IMR-90 (cell line): ENCODE measurements at regions not wholly inside any gene's neighbourhood (a gene's known extent, or its start where the extent isn't known, plus 50 kb on each side); places are given as distances from the start of the nearest gene placed in this dataset.

Experiments used
- ATAC-seq: fragments of 200-7000 bp; cut with Tn5 transposase; 2 replicates; pipeline ENCODE4 v1.9.1; 2020; ENCODE audit warnings: low read depth, mild to moderate bottlenecking, moderate library complexity
- BruUV-seq: library from RNA; stranded (reverse); fragments of 400-500 nt; replicated peaks from 2 replicates; lab custom pipeline; 2021; lab: Mats Ljungman, UMichigan
- CTCF ChIA-PET: fragments of 300-600 bp; formaldehyde crosslinking; extraction: SDS; loops from one replicate; lab custom pipeline; 2021; ENCODE audit warnings: antibody characterized with exemption; lab: Yijun Ruan, JAX
- POLR2A ChIA-PET: fragments of 300-600 bp; sonication (Branson Sonifier 250); formaldehyde crosslinking; loops from one replicate; lab custom pipeline; 2022; ENCODE audit warnings: antibody characterized with exemption; ENCODE audit not compliant: unreplicated experiment; lab: Charles Lee
- DNase-seq: peaks from one replicate; pipeline ENCODE4 v3.0.0; 2013
- H2AFZ ChIP-seq: replicated peaks from 2 replicates; pipeline ENCODE3; 2013; ENCODE audit warnings: low read length, mild to moderate bottlenecking; ENCODE audit not compliant: poor library complexity
- H2AK5ac ChIP-seq: 2 replicates; pipeline ENCODE4 v1.6.1; 2013; ENCODE audit warnings: low read depth, low read length, inconsistent platforms
- H2AK9ac ChIP-seq: replicated peaks from 2 replicates; pipeline ENCODE3; 2013; ENCODE audit warnings: mild to moderate bottlenecking, low read depth, low read length, moderate library complexity; ENCODE audit not compliant: poor library complexity
- H2BK120ac ChIP-seq: 2 replicates; pipeline ENCODE4 v1.6.1; 2013; ENCODE audit warnings: low read depth, low read length, inconsistent platforms
- H2BK15ac ChIP-seq: 3 replicates; pipeline ENCODE4 v1.6.1; 2013; ENCODE audit warnings: low read depth, low read length, inconsistent platforms
- H2BK20ac ChIP-seq: 2 replicates; pipeline ENCODE4 v1.6.1; 2013; ENCODE audit warnings: low read depth, mild to moderate bottlenecking, inconsistent platforms, low read length, moderate library complexity
- H2BK5ac ChIP-seq: 2 replicates; pipeline ENCODE4 v1.6.1; 2013; ENCODE audit warnings: mild to moderate bottlenecking, low read depth, low read length, inconsistent platforms; ENCODE audit not compliant: poor library complexity, severe bottlenecking
- H3K14ac ChIP-seq: replicated peaks from 2 replicates; pipeline ENCODE4 v1.6.1; 2013; ENCODE audit warnings: low read depth, low read length, inconsistent platforms
- H3K18ac ChIP-seq: 2 replicates; pipeline ENCODE4 v1.6.1; 2013; ENCODE audit warnings: low read depth, low read length, control low read depth
- H3K23ac ChIP-seq: 2 replicates; pipeline ENCODE4 v1.6.1; 2013; ENCODE audit warnings: low read depth, low read length, inconsistent platforms
- H3K27ac ChIP-seq: 2 replicates; pipeline ENCODE4 v1.5.1; 2013; ENCODE audit warnings: mild to moderate bottlenecking, control low read depth, low read length; ENCODE audit not compliant: insufficient read depth
- H3K27me3 ChIP-seq: 2 replicates; pipeline ENCODE4 v1.6.1; 2013; ENCODE audit warnings: low read length; ENCODE audit not compliant: control insufficient read depth, insufficient read depth
- H3K36me3 ChIP-seq: 2 replicates; pipeline ENCODE4 v1.6.1; 2013; ENCODE audit warnings: low read length, mixed read lengths; ENCODE audit not compliant: control insufficient read depth, insufficient read depth
- H3K4ac ChIP-seq: 2 replicates; pipeline ENCODE4 v1.6.1; 2013; ENCODE audit warnings: low read depth, low read length, inconsistent platforms
- H3K4me1 ChIP-seq: 2 replicates; pipeline ENCODE4 v1.6.1; 2013; ENCODE audit warnings: low read length, mixed read lengths; ENCODE audit not compliant: control insufficient read depth, insufficient read depth
- H3K4me2 ChIP-seq: 2 replicates; pipeline ENCODE4 v1.6.1; 2013; ENCODE audit warnings: low read depth, mild to moderate bottlenecking, control low read depth, low read length, moderate library complexity
- H3K4me3 ChIP-seq: 2 replicates; pipeline ENCODE4 v1.5.1; 2013; ENCODE audit warnings: low read depth, mild to moderate bottlenecking, control low read depth, low read length, moderate library complexity; ENCODE audit not compliant: insufficient read depth
- H3K56ac ChIP-seq: 2 replicates; pipeline ENCODE4 v1.6.1; 2013; ENCODE audit warnings: low read length, inconsistent platforms; ENCODE audit not compliant: insufficient read depth; ENCODE audit errors: extremely low read depth
- H3K79me1 ChIP-seq, 2 experiments: 2 replicates each; pipeline ENCODE4 v1.6.1; 2013; ENCODE audit warnings: low read length in 2 of 2, inconsistent platforms in 1 of 2, low read depth in 1 of 2
- H3K9ac ChIP-seq: 2 replicates; pipeline ENCODE4 v1.6.1; 2013; ENCODE audit warnings: low read depth, low read length, control low read depth
- H3K9me1 ChIP-seq: 2 replicates; pipeline ENCODE4 v1.6.1; 2013; ENCODE audit warnings: low read length, inconsistent platforms; ENCODE audit not compliant: insufficient read depth
- H3K9me3 ChIP-seq: 2 replicates; pipeline ENCODE4 v1.6.1; 2013; ENCODE audit warnings: low read length; ENCODE audit not compliant: control insufficient read depth, insufficient read depth
- H4K20me1 ChIP-seq: 2 replicates; pipeline ENCODE4 v1.6.1; 2013; ENCODE audit warnings: low read length, inconsistent platforms; ENCODE audit not compliant: insufficient read depth
- H4K5ac ChIP-seq: 2 replicates; pipeline ENCODE4 v1.6.1; 2013; ENCODE audit warnings: mild to moderate bottlenecking, low read depth, low read length, control low read depth
- H4K8ac ChIP-seq, 2 experiments: 2 replicates each; pipeline ENCODE4 v1.6.1; 2013; ENCODE audit warnings: low read depth in 2 of 2, low read length in 2 of 2, control low read depth in 1 of 2, inconsistent platforms in 1 of 2
- H4K91ac ChIP-seq: 2 replicates; pipeline ENCODE4 v1.6.1; 2013; ENCODE audit warnings: low read depth, low read length, inconsistent platforms; ENCODE audit not compliant: insufficient read depth
- CEBPB ChIP-seq: IDR thresholded peaks from 2 replicates; pipeline ENCODE4 v1.6.1; 2012; ENCODE audit warnings: low read depth, low read length, improper control_type of control experiment
- ELK1 ChIP-seq: fragments of 150-350 bp; IDR thresholded peaks from 2 replicates; pipeline ENCODE4 v1.6.1; 2016; ENCODE audit warnings: low read depth, mild to moderate bottlenecking, low read length, moderate library complexity, borderline replicate concordance
- MAFK ChIP-seq: IDR thresholded peaks from 2 replicates; pipeline ENCODE4 v1.6.1; 2012; ENCODE audit warnings: low read depth, low read length, improper control_type of control experiment
- NFE2L2 ChIP-seq: fragments of 150-350 bp; IDR thresholded peaks from 2 replicates; pipeline ENCODE4 v1.6.1; 2016; ENCODE audit warnings: low read depth, mild to moderate bottlenecking, low read length
- WGBS, 2 experiments: methylation state at CpG; one replicate each; pipeline versions ENCODE4 v1.1.5 to v1.1.7; 2013; ENCODE audit warnings: missing lambda C conversion rate in 2 of 2; ENCODE audit not compliant: insufficient read length in 1 of 2; ENCODE audit errors: extremely low coverage in 2 of 2; 5-methylcytosine and 5-hydroxymethylcytosine counted together
- dilution Hi-C: fragments of 300-500 bp; cut with HindIII; formaldehyde crosslinking; loops from one replicate; pipeline ENCODE4 v1.14.3; 2018; ENCODE audit warnings: low sequenced_read_pairs; ENCODE audit not compliant: unreplicated experiment
- in situ Hi-C: fragments of 300-500 bp; cut with MboI; formaldehyde crosslinking; loops from 3 replicates; pipeline ENCODE4 v1.14.3; 2019; ENCODE audit warnings: low sequenced_read_pairs, inconsistent platforms, mixed read lengths
- intact Hi-C: fragments of 100-400 bp; cut with micrococcal nuclease; formaldehyde crosslinking; loops from 2 replicates; pipeline ENCODE4 v1.10.0; 2022

GRCh38 chr1:73860421-73860950, 337.5 kb downstream of the LRRIQ3 start:
- Histone ChIP-seq H3K4me1 (no peaks in the 10 kb centered on the region), H3K23ac (no peak overlapping the region), H4K5ac (no peak overlapping the region), H3K4me2 (no peak overlapping the region), H3K18ac (no peak overlapping the region), H3K79me1 (no peaks in the 10 kb centered on the region), H2AFZ (no peak overlapping the region), H3K56ac (no peak overlapping the region), H4K8ac (no peak overlapping the region), H3K36me3 (no peaks in the 10 kb centered on the region), H2BK15ac (no peak overlapping the region), H3K4ac (no peak overlapping the region), H2BK120ac (no peak overlapping the region), H2BK20ac (no peak overlapping the region), H3K14ac (no peak overlapping the region), H3K9me1 (no peaks in the 10 kb centered on the region), H3K27me3 (no peaks in the 10 kb centered on the region), H3K27ac (no peak overlapping the region), H2AK9ac (no peak overlapping the region), H3K9ac (no peak overlapping the region), H4K20me1 (no peaks in the 10 kb centered on the region), H4K91ac (no peak overlapping the region), H2AK5ac (no peak overlapping the region), H2BK5ac (no peak overlapping the region), H3K9me3 (peaks cover 5% of the 10 kb centered on the region; the same call in 1 of the 2 replicates), H3K4me3 (no peak overlapping the region)
- TF ChIP-seq NFE2L2 = no peak
- TF ChIP-seq CEBPB = no peak
- TF ChIP-seq MAFK = no peak
- no peak for TF ChIP-seq ELK1
- intact Hi-C loops = no loop called here
- ATAC-seq = no peak
- DNase-seq = no peak
- no CpG with 5 or more reads among the region's 2 CpGs for WGBS, 2 experiments
- CTCF ChIA-PET = no interaction called here
- BruUV-seq = no TSS peak
- POLR2A ChIA-PET = no interaction called here
- in situ Hi-C loops = no loop called here
- dilution Hi-C loops = no loop called here
